Lower leg skin (tissue), 3 donors: ENCODE measurements at regions not wholly inside any gene's neighbourhood (a gene's known extent, or its start where the extent isn't known, plus 50 kb on each side); places are given as distances from the start of the nearest gene placed in this dataset.
A peak's percentile ranks its signal among the peaks of the same experiment; 100 is the strongest.

ENCODE experiments used
- CTCF ChIP-seq, 3 donors: fragments of 450-650 bp; IDR thresholded peaks; one replicate each; pipeline ENCODE4 v1.5.1; 2016; ENCODE audit warnings: antibody characterized with exemption in 3 of 3, mild to moderate bottlenecking in 3 of 3, moderate library complexity in 2 of 3
- POLR2A ChIP-seq, 2 donors: fragments of 450-650 bp; IDR thresholded peaks; one replicate each; pipeline ENCODE4 v1.6.1; 2016 to 2017; ENCODE audit warnings: antibody characterized with exemption in 2 of 2, mild to moderate bottlenecking in 1 of 2, moderate library complexity in 1 of 2

DNA sequence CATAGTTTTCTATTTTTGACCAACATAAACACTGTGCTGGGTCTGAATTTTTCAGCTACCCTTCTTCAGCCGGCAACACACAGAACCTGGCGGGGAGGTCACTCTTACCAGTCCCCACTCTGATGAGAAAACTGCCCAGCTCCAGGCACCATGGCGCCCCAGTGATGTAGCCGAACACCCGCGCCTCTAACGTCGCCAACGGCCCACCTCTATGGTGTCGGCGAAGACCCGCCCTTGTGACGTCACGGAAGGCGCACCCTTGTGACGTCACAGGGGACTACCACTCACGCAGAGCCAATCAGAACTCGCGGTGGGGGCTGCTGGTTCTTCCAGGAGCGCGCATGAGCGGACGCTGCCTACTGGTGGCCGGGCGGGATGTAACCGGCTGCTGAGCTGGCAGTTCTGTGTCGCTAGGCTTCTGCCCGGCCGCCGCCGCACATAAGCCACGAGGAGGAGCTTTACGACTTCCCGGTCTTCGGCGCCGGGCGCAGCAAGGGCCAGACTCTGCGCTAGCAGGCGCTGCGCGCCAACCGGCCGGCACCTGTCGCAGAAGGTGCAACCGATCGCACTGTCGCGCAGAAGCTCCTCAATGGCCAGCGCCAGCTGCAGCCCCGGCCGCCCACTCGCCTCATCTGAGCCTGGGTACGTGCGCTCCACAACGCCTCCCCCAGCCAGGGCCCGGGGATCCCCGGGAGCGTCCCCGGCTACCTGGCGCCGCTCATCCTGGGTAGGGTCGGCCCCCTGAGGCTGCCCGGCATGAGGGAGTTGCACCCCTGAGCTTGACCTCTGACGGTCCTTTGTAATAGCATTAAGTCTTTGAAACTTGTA is 92.2 kb upstream of the OR4F16 start:
- peak in 1 of 3 donors; percentile 36 for TF ChIP-seq CTCF (IDR thresholded peaks at IDR 0.05)
- peak in 1 of 2 donors; percentile 85 for TF ChIP-seq POLR2A (IDR thresholded peaks at IDR 0.05)
